ENCODE measurements at regions not wholly inside any gene's neighbourhood (a gene's known extent, or its start where the extent isn't known, plus 50 kb on each side); places are given as distances from the start of the nearest gene placed in this dataset.
"Not testable (repeated sequence)": the region's sequence is repeated elsewhere in the genome, so short reads cannot be mapped to it uniquely, and the experiment has no call there.

GRCh38 chr4:155026715-155027114 is 181.7 kb upstream of the NPY2R start:
- no peak for DNase-seq (ENCODE audit: low read depth, low spot score)
- no peak overlapping the region for H3K9ac ChIP-seq (ENCODE audit: insufficient read length)

DNA sequence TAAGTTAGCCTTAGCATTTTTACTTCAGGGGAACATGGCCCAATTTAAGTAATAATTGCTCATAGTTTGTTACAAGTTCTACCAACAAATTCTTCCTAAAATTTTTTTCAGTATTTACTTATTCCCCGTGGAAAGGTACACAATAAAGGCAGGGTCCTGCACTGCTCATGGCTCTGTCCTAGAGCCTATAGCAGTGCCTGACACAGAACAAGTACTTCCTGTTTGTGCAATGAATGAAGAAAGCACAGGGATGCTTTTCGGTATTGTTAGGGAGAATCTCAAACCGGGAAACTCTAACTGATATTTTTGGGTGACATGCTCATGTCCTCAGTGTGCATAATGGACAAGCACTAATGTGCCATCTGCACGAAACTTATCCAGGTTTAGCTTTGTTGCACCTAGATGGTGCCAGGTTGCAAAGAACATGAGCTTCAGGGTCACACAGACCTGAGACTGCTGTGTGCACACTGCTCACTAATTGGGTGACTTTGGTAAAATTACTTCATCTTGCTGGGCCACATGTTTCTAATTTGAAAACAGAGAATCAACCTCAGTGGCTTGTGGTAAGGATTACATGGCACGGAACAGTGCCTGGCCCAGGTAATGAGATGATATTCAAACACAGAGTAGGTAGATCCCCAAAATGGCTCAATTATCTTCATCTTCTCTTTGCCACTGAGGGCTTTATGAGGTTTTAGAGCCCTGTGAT is 175.8 kb upstream of the NPY2R start:
- TF ChIP-seq FOXP2 (optimal IDR thresholded peaks at IDR 0.05; ENCODE audit: control extremely low read depth, extremely low read length, insufficient read depth) (no peak), POLR2AphosphoS5 (IDR thresholded peaks at IDR 0.05; ENCODE audit: borderline replicate concordance, low read depth, low read length) (no peak), EZH2 (IDR thresholded peaks at IDR 0.05) (no peak)
- no peak for DNase-seq (ENCODE audit: low read depth, low spot score)
- H3K36me3 ChIP-seq (ENCODE audit: insufficient read depth, low read length), result no peaks in the 10 kb centered on the region
- no peak overlapping the region for H3K4me3 ChIP-seq
- H3K9me3 ChIP-seq (ENCODE audit: low read depth, low read length), result no peaks in the 10 kb centered on the region
- no peak overlapping the region for H3K9ac ChIP-seq (ENCODE audit: insufficient read length)
- H3K27ac ChIP-seq, result no peak overlapping the region

More at GRCh38 chr4:155026715-155027114, 181.7 kb upstream of the NPY2R start:
- Histone ChIP-seq H3K27ac (no peak overlapping the region), H3K9me3 (ENCODE audit: low read depth, low read length) (no peaks in the 10 kb centered on the region), H3K4me3 (no peak overlapping the region), H3K36me3 (ENCODE audit: insufficient read depth, low read length) (no peaks in the 10 kb centered on the region)
- TF ChIP-seq POLR2AphosphoS5 (IDR thresholded peaks at IDR 0.05; ENCODE audit: borderline replicate concordance, low read depth, low read length) (no peak), FOXP2 (optimal IDR thresholded peaks at IDR 0.05; ENCODE audit: control extremely low read depth, extremely low read length, insufficient read depth) (no peak), EZH2 (IDR thresholded peaks at IDR 0.05) (no peak)

- Histone ChIP-seq H3K27ac (no peak overlapping the region), H3K9ac (ENCODE audit: insufficient read length) (no peak overlapping the region), H3K9me3 (ENCODE audit: low read depth, low read length) (no peaks in the 10 kb centered on the region), H3K4me3 (no peak overlapping the region), H3K36me3 (ENCODE audit: insufficient read depth, low read length) (no peaks in the 10 kb centered on the region)
- DNase-seq (ENCODE audit: low read depth, low spot score), result no peak
- TF ChIP-seq EZH2 (IDR thresholded peaks at IDR 0.05) (no peak), FOXP2 (optimal IDR thresholded peaks at IDR 0.05; ENCODE audit: control extremely low read depth, extremely low read length, insufficient read depth) (no peak), POLR2AphosphoS5 (IDR thresholded peaks at IDR 0.05; ENCODE audit: borderline replicate concordance, low read depth, low read length) (no peak)
These were observed 174.8 kb upstream of the NPY2R start for GRCh38 chr4:155033604-155034003.

DNA sequence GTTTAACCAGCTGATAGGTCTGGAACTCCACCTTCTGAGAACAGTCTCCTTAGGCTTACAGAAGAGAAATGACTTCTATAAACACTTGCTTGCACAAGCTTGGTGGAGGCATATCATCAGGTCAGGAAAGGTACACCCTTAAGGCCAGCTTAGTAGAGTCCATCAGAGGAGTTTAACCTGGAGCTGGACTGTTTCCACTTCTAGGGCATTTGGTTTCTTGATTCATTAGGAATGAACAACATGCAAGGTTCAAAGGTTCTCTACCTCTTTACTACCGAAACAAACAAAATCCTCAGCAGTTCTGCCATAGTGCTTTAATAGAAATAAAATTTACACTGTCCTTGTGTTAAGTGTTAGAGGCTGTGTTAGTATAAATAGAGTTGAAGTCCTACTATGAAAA is 171.4 kb upstream of the NPY2R start:
- Histone ChIP-seq H3K9me3 (ENCODE audit: low read depth, low read length) (no peaks in the 10 kb centered on the region), H3K36me3 (ENCODE audit: insufficient read depth, low read length) (no peaks in the 10 kb centered on the region), H3K4me3 (no peak overlapping the region), H3K27ac (no peak overlapping the region), H3K9ac (ENCODE audit: insufficient read length) (no peak overlapping the region)
- DNase-seq (ENCODE audit: low read depth, low spot score), result no peak
- TF ChIP-seq FOXP2 (optimal IDR thresholded peaks at IDR 0.05; ENCODE audit: control extremely low read depth, extremely low read length, insufficient read depth), result no peak
- no peak for TF ChIP-seq EZH2 (IDR thresholded peaks at IDR 0.05)
- no peak for TF ChIP-seq POLR2AphosphoS5 (IDR thresholded peaks at IDR 0.05; ENCODE audit: borderline replicate concordance, low read depth, low read length)

- TF ChIP-seq FOXP2 (optimal IDR thresholded peaks at IDR 0.05; ENCODE audit: control extremely low read depth, extremely low read length, insufficient read depth), result no peak
- no peak for TF ChIP-seq EZH2 (IDR thresholded peaks at IDR 0.05)
- no peak for TF ChIP-seq POLR2AphosphoS5 (IDR thresholded peaks at IDR 0.05; ENCODE audit: borderline replicate concordance, low read depth, low read length)
- no peak overlapping the region for H3K4me3 ChIP-seq
These were observed 170.0 kb upstream of the NPY2R start for GRCh38 chr4:155038459-155038858.

GRCh38 chr4:155039162-155039561 is 169.3 kb upstream of the NPY2R start:
- Histone ChIP-seq H3K9me3 (ENCODE audit: low read depth, low read length) (no peaks in the 10 kb centered on the region), H3K36me3 (ENCODE audit: insufficient read depth, low read length) (no peaks in the 10 kb centered on the region), H3K4me3 (no peak overlapping the region), H3K27ac (no peak overlapping the region), H3K9ac (ENCODE audit: insufficient read length) (no peak overlapping the region)
- TF ChIP-seq FOXP2 (optimal IDR thresholded peaks at IDR 0.05; ENCODE audit: control extremely low read depth, extremely low read length, insufficient read depth), result no peak
- no peak for TF ChIP-seq POLR2AphosphoS5 (IDR thresholded peaks at IDR 0.05; ENCODE audit: borderline replicate concordance, low read depth, low read length)
- no peak for TF ChIP-seq EZH2 (IDR thresholded peaks at IDR 0.05)
- DNase-seq (ENCODE audit: low read depth, low spot score), result no peak

More at GRCh38 chr4:155038459-155038858, 170.0 kb upstream of the NPY2R start:
- Histone ChIP-seq H3K27ac (no peak overlapping the region), H3K9ac (ENCODE audit: insufficient read length) (no peak overlapping the region), H3K36me3 (ENCODE audit: insufficient read depth, low read length) (no peaks in the 10 kb centered on the region), H3K9me3 (ENCODE audit: low read depth, low read length) (no peaks in the 10 kb centered on the region)
- no peak for DNase-seq (ENCODE audit: low read depth, low spot score)

DNA sequence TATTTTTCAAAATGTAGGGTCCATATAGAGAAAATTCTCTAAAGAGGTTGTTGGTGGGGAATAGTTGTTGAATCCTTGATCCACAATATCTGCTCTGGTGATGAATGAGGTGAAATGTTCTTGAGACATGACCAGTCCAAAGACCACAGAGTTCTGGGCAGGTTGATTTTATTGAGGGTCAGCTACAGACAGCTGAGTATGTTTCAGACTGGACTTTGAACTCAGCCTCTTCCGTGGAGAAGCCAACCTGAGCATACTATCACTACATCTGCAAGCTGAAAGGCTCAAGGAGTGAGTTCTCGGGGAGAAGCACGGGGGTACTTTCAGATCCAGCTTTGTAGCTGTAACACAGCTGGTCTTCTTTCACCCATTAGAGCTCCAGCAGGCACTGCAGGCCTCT is 168.4 kb upstream of the NPY2R start:
- no peak overlapping the region for H3K9ac ChIP-seq (ENCODE audit: insufficient read length)
- no peak for TF ChIP-seq FOXP2 (optimal IDR thresholded peaks at IDR 0.05; ENCODE audit: control extremely low read depth, extremely low read length, insufficient read depth)
- TF ChIP-seq POLR2AphosphoS5 (IDR thresholded peaks at IDR 0.05; ENCODE audit: borderline replicate concordance, low read depth, low read length), result no peak
- TF ChIP-seq EZH2 (IDR thresholded peaks at IDR 0.05), result no peak
- H3K36me3 ChIP-seq (ENCODE audit: insufficient read depth, low read length), result no peaks in the 10 kb centered on the region

DNA sequence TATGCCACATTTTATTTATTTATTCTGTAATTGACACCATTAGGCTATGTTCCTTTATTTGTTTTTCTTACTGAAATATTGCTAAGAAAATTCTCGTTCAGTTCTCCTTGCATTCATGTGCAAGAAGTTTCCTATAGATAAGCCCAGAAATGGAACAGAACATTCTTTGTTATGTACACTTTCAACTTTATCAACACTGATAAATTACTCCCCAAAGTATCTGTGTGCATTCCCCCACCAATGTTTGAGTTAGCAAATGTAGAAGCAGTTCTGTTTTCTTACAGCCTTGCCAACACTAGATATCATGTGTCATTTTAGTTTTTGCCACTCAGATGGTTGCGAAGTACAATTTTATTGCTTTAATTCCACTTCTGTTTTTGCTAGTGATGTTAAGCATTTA is 166.4 kb upstream of the NPY2R start:
- no peak overlapping the region for H3K27ac ChIP-seq
- no peaks in the 10 kb centered on the region for H3K9me3 ChIP-seq (ENCODE audit: low read depth, low read length)
- H3K9ac ChIP-seq (ENCODE audit: insufficient read length), result no peak overlapping the region
- H3K36me3 ChIP-seq (ENCODE audit: insufficient read depth, low read length), result no peaks in the 10 kb centered on the region
- no peak for DNase-seq (ENCODE audit: low read depth, low spot score)
- no peak overlapping the region for H3K4me3 ChIP-seq
- TF ChIP-seq FOXP2 (optimal IDR thresholded peaks at IDR 0.05; ENCODE audit: control extremely low read depth, extremely low read length, insufficient read depth), result no peak
- no peak for TF ChIP-seq EZH2 (IDR thresholded peaks at IDR 0.05)
- no peak for TF ChIP-seq POLR2AphosphoS5 (IDR thresholded peaks at IDR 0.05; ENCODE audit: borderline replicate concordance, low read depth, low read length)

More for the DNA sequence above, 168.4 kb upstream of the NPY2R start:
- Histone ChIP-seq H3K27ac (no peak overlapping the region), H3K4me3 (no peak overlapping the region), H3K9me3 (ENCODE audit: low read depth, low read length) (no peaks in the 10 kb centered on the region)
- DNase-seq (ENCODE audit: low read depth, low spot score), result no peak

DNA sequence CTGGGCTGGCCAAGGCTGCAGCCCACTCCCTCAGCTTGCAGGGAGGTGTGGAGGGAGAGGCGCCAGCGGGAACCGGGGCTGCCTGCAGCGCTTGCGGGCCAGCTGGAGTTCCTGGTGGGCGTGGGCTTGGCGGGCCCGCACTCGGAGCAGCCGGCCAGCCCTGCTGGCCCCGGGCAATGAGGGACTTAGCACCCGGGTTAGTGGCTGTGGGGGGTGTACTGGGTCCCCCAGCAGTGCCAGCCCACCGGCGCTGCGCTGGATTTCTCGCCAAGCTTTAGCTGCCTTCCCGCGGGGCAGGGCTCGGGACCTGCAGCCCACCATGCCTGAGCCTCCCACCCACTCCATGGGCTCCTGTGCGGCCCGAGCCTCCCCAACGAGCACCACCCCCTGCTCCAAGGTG is 164.2 kb upstream of the NPY2R start:
- not testable (repeated sequence) for H3K27ac ChIP-seq; DNase-seq (ENCODE audit: low read depth, low spot score); H3K9ac ChIP-seq (ENCODE audit: insufficient read length); H3K4me3 ChIP-seq; H3K36me3 ChIP-seq (ENCODE audit: insufficient read depth, low read length); H3K9me3 ChIP-seq (ENCODE audit: low read depth, low read length)
